ENCODE measurements at regions not wholly inside any gene's neighbourhood (a gene's known extent, or its start where the extent isn't known, plus 50 kb on each side); places are given as distances from the start of the nearest gene placed in this dataset.
A peak's percentile ranks its signal among the peaks of the same experiment; 100 is the strongest.

GRCh38 chr6:169153401-169153800 is 100.2 kb downstream of the THBS2 start:
- no peak overlapping the region for H3K23ac ChIP-seq (ENCODE audit: low read length in 2 of 2)
- no peak overlapping the region for H4K91ac ChIP-seq (ENCODE audit: low read length)
- no peak overlapping the region for H3K27ac ChIP-seq (ENCODE audit: low read length, poor library complexity, severe bottlenecking)
- no peak overlapping the region for H3K4me3 ChIP-seq (ENCODE audit: insufficient read depth in 1 of 2, low read depth in 1 of 2, low read length in 2 of 2)
- no peak overlapping the region for H3K18ac ChIP-seq (ENCODE audit: low read depth in 1 of 2, low read length in 2 of 2)
- no peak for DNase-seq
- no peak overlapping the region for H2AK5ac ChIP-seq (ENCODE audit: low read length, severe bottlenecking)
- H3K27me3 ChIP-seq (ENCODE audit: control insufficient read depth in 1 of 2, insufficient read depth in 1 of 2, low read length in 2 of 2) = no peaks in the 10 kb centered on the region
- H3K4ac ChIP-seq (ENCODE audit: low read depth in 1 of 2, low read length in 2 of 2) = no peak overlapping the region
- H2BK5ac ChIP-seq (ENCODE audit: low read depth, low read length, poor library complexity, severe bottlenecking) = no peak overlapping the region
- no peak overlapping the region for H4K8ac ChIP-seq (ENCODE audit: low read length)
- no peaks in the 10 kb centered on the region for H3K4me1 ChIP-seq (ENCODE audit: control insufficient read depth, insufficient read depth, low read depth, low read length)
- no peaks in the 10 kb centered on the region for H3K36me3 ChIP-seq (ENCODE audit: control insufficient read depth in 1 of 2, insufficient read depth in 2 of 2, low read depth in 1 of 2, low read length in 2 of 2)
- H3K9ac ChIP-seq (ENCODE audit: low read length) = no peak overlapping the region
- no peak overlapping the region for H3K4me2 ChIP-seq (ENCODE audit: low read length, poor library complexity, severe bottlenecking)
- H2BK15ac ChIP-seq (ENCODE audit: low read depth, poor library complexity, severe bottlenecking) = no peak overlapping the region
- H2BK12ac ChIP-seq (ENCODE audit: low read length in 2 of 2) = no peak overlapping the region
- no peak overlapping the region for H3K14ac ChIP-seq (ENCODE audit: low read length in 2 of 2)
- no peak overlapping the region for H2BK120ac ChIP-seq (ENCODE audit: low read depth, low read length)
- H3K9me3 ChIP-seq (ENCODE audit: control insufficient read depth, low read length) = peaks cover 18% of the 10 kb centered on the region
- 75% methylated on average over 3 of the region's 4 CpGs for WGBS
- no peaks in the 10 kb centered on the region for H3K79me1 ChIP-seq (replicated peaks; ENCODE audit: low read length, poor library complexity, severe bottlenecking)
- H2AFZ ChIP-seq (ENCODE audit: low read depth, low read length) = no peak overlapping the region

- Histone ChIP-seq H3K4me3 (ENCODE audit: insufficient read depth in 1 of 2, low read depth in 1 of 2, low read length in 2 of 2) (no peak overlapping the region), H3K9me3 (ENCODE audit: control insufficient read depth, low read length) (peaks cover 20% of the 10 kb centered on the region), H3K18ac (ENCODE audit: low read depth in 1 of 2, low read length in 2 of 2) (no peak overlapping the region), H3K23ac (ENCODE audit: low read length in 2 of 2) (no peak overlapping the region), H3K27me3 (ENCODE audit: control insufficient read depth in 1 of 2, insufficient read depth in 1 of 2, low read length in 2 of 2) (no peaks in the 10 kb centered on the region), H3K36me3 (ENCODE audit: control insufficient read depth in 1 of 2, insufficient read depth in 2 of 2, low read depth in 1 of 2, low read length in 2 of 2) (no peaks in the 10 kb centered on the region), H2BK120ac (ENCODE audit: low read depth, low read length) (no peak overlapping the region), H3K27ac (ENCODE audit: low read length, poor library complexity, severe bottlenecking) (no peak overlapping the region), H3K9ac (ENCODE audit: low read length) (no peak overlapping the region), H3K4me1 (ENCODE audit: control insufficient read depth, insufficient read depth, low read depth, low read length) (no peaks in the 10 kb centered on the region), H4K8ac (ENCODE audit: low read length) (no peak overlapping the region), H4K91ac (ENCODE audit: low read length) (no peak overlapping the region), H2AK5ac (ENCODE audit: low read length, severe bottlenecking) (no peak overlapping the region), H3K4ac (ENCODE audit: low read depth in 1 of 2, low read length in 2 of 2) (no peak overlapping the region), H2BK15ac (ENCODE audit: low read depth, poor library complexity, severe bottlenecking) (no peak overlapping the region), H3K4me2 (ENCODE audit: low read length, poor library complexity, severe bottlenecking) (no peak overlapping the region), H2BK5ac (ENCODE audit: low read depth, low read length, poor library complexity, severe bottlenecking) (no peak overlapping the region), H2AFZ (ENCODE audit: low read depth, low read length) (no peak overlapping the region), H3K14ac (ENCODE audit: low read length in 2 of 2) (no peak overlapping the region), H2BK12ac (ENCODE audit: low read length in 2 of 2) (no peak overlapping the region), H3K79me1 (replicated peaks; ENCODE audit: low read length, poor library complexity, severe bottlenecking) (no peaks in the 10 kb centered on the region)
- no peak for DNase-seq
- 53% methylated on average over 2 of the region's 2 CpGs for WGBS
Observed at GRCh38 chr6:169146521-169146920, 107.1 kb downstream of the THBS2 start.

GRCh38 chr6:169145991-169146501 is 107.6 kb downstream of the THBS2 start:
- no peak overlapping the region for H3K4me2 ChIP-seq (ENCODE audit: low read length, poor library complexity, severe bottlenecking)

GRCh38 chr6:169145496-169145895 is 108.2 kb downstream of the THBS2 start:
- H4K8ac ChIP-seq (ENCODE audit: low read length) = no peak overlapping the region
- peak overlapping the region; percentile 40 for H3K9ac ChIP-seq (ENCODE audit: low read length)
- H2AK5ac ChIP-seq (ENCODE audit: low read length, severe bottlenecking) = no peak overlapping the region
- no peak overlapping the region for H3K18ac ChIP-seq (ENCODE audit: low read depth in 1 of 2, low read length in 2 of 2)
- no peak overlapping the region for H2BK15ac ChIP-seq (ENCODE audit: low read depth, poor library complexity, severe bottlenecking)
- DNase-seq = no peak
- H3K4me3 ChIP-seq (ENCODE audit: insufficient read depth in 1 of 2, low read depth in 1 of 2, low read length in 2 of 2) = no peak overlapping the region
- no peak overlapping the region for H3K27ac ChIP-seq (ENCODE audit: low read length, poor library complexity, severe bottlenecking)
- no peaks in the 10 kb centered on the region for H3K36me3 ChIP-seq (ENCODE audit: control insufficient read depth in 1 of 2, insufficient read depth in 2 of 2, low read depth in 1 of 2, low read length in 2 of 2)
- no peak overlapping the region for H4K91ac ChIP-seq (ENCODE audit: low read length)
- H3K4ac ChIP-seq (ENCODE audit: low read depth in 1 of 2, low read length in 2 of 2) = no peak overlapping the region
- no peak overlapping the region for H2BK5ac ChIP-seq (ENCODE audit: low read depth, low read length, poor library complexity, severe bottlenecking)
- no CpG with 5 or more reads among the region's 6 CpGs for WGBS
- no peak overlapping the region for H3K14ac ChIP-seq (ENCODE audit: low read length in 2 of 2)
- H2BK12ac ChIP-seq (ENCODE audit: low read length in 2 of 2) = no peak overlapping the region
- peaks cover 17% of the 10 kb centered on the region for H3K9me3 ChIP-seq (ENCODE audit: control insufficient read depth, low read length)
- no peak overlapping the region for H3K4me2 ChIP-seq (ENCODE audit: low read length, poor library complexity, severe bottlenecking)
- no peaks in the 10 kb centered on the region for H3K4me1 ChIP-seq (ENCODE audit: control insufficient read depth, insufficient read depth, low read depth, low read length)
- H3K27me3 ChIP-seq (ENCODE audit: control insufficient read depth in 1 of 2, insufficient read depth in 1 of 2, low read length in 2 of 2) = no peaks in the 10 kb centered on the region
- no peak overlapping the region for H2BK120ac ChIP-seq (ENCODE audit: low read depth, low read length)
- H3K23ac ChIP-seq (ENCODE audit: low read length in 2 of 2) = no peak overlapping the region
- H3K79me1 ChIP-seq (replicated peaks; ENCODE audit: low read length, poor library complexity, severe bottlenecking) = no peaks in the 10 kb centered on the region
- no peak overlapping the region for H2AFZ ChIP-seq (ENCODE audit: low read depth, low read length)

More at GRCh38 chr6:169145991-169146501, 107.6 kb downstream of the THBS2 start:
- Histone ChIP-seq H3K79me1 (replicated peaks; ENCODE audit: low read length, poor library complexity, severe bottlenecking) (no peaks in the 10 kb centered on the region), H2AFZ (ENCODE audit: low read depth, low read length) (no peak overlapping the region), H4K8ac (ENCODE audit: low read length) (no peak overlapping the region), H3K14ac (ENCODE audit: low read length in 2 of 2) (no peak overlapping the region), H3K27ac (ENCODE audit: low read length, poor library complexity, severe bottlenecking) (no peak overlapping the region), H2BK15ac (ENCODE audit: low read depth, poor library complexity, severe bottlenecking) (no peak overlapping the region), H2BK12ac (ENCODE audit: low read length in 2 of 2) (no peak overlapping the region), H3K9ac (ENCODE audit: low read length) (no peak overlapping the region), H3K9me3 (ENCODE audit: control insufficient read depth, low read length) (peaks cover 20% of the 10 kb centered on the region), H3K23ac (ENCODE audit: low read length in 2 of 2) (no peak overlapping the region), H3K4me1 (ENCODE audit: control insufficient read depth, insufficient read depth, low read depth, low read length) (no peaks in the 10 kb centered on the region), H3K27me3 (ENCODE audit: control insufficient read depth in 1 of 2, insufficient read depth in 1 of 2, low read length in 2 of 2) (no peaks in the 10 kb centered on the region), H2AK5ac (ENCODE audit: low read length, severe bottlenecking) (no peak overlapping the region), H3K36me3 (ENCODE audit: control insufficient read depth in 1 of 2, insufficient read depth in 2 of 2, low read depth in 1 of 2, low read length in 2 of 2) (no peaks in the 10 kb centered on the region), H2BK5ac (ENCODE audit: low read depth, low read length, poor library complexity, severe bottlenecking) (no peak overlapping the region), H3K18ac (ENCODE audit: low read depth in 1 of 2, low read length in 2 of 2) (no peak overlapping the region), H3K4ac (ENCODE audit: low read depth in 1 of 2, low read length in 2 of 2) (no peak overlapping the region), H2BK120ac (ENCODE audit: low read depth, low read length) (no peak overlapping the region), H3K4me3 (ENCODE audit: insufficient read depth in 1 of 2, low read depth in 1 of 2, low read length in 2 of 2) (no peak overlapping the region), H4K91ac (ENCODE audit: low read length) (no peak overlapping the region)
- DNase-seq = no peak
- 81% methylated on average over 10 of the region's 10 CpGs for WGBS
